Ramos (cell line): ENCODE measurements at regions not wholly inside any gene's neighbourhood (a gene's known extent, or its start where the extent isn't known, plus 50 kb on each side); places are given as distances from the start of the nearest gene placed in this dataset.
"Not testable (repeated sequence)": the region's sequence is repeated elsewhere in the genome, so short reads cannot be mapped to it uniquely, and the experiment has no call there.

Experiments used
- in situ Hi-C: fragments of 300-500 bp; cut with MboI; formaldehyde crosslinking; loops from one replicate; pipeline ENCODE4 v1.14.3; 2022; ENCODE audit warnings: low sequenced_read_pairs; ENCODE audit not compliant: unreplicated experiment

GRCh38 chr1:224841803-224842202 is 87.7 kb upstream of the DNAH14 start:
- in situ Hi-C loops: not testable (repeated sequence)

- in situ Hi-C loops: no loop called here
These were observed 83.2 kb upstream of the DNAH14 start for GRCh38 chr1:224846119-224846907.

- in situ Hi-C loops: loop anchor here (10.0 kb wide), 1 partner anchor 336 kb away; no protein-coding TSS in a partner anchor
These were observed 79.0 kb upstream of the DNAH14 start for GRCh38 chr1:224850446-224850845.

GRCh38 chr1:224851210-224851847 is 78.1 kb upstream of the DNAH14 start:
- in situ Hi-C loops: loop anchor here (10.0 kb wide), 1 partner anchor 337 kb away; no protein-coding TSS in a partner anchor

- in situ Hi-C loops: loop anchor here (10.0 kb wide), 1 partner anchor 337 kb away; no protein-coding TSS in a partner anchor
These were observed 77.6 kb upstream of the DNAH14 start for GRCh38 chr1:224851848-224852261.

GRCh38 chr1:224852901-224853568 is 76.4 kb upstream of the DNAH14 start:
- in situ Hi-C loops: loop anchor here (10.0 kb wide), 1 partner anchor 338 kb away; no protein-coding TSS in a partner anchor

- in situ Hi-C loops: loop anchor here (10.0 kb wide), 1 partner anchor 342 kb away; no protein-coding TSS in a partner anchor
These were observed 72.5 kb upstream of the DNAH14 start for GRCh38 chr1:224856973-224857372.

GRCh38 chr1:224859651-224860050 is 69.8 kb upstream of the DNAH14 start:
- in situ Hi-C loops: loop anchor here (10.0 kb wide), 1 partner anchor 345 kb away; no protein-coding TSS in a partner anchor

GRCh38 chr1:224860488-224861338 is 68.8 kb upstream of the DNAH14 start:
- in situ Hi-C loops: no loop called here

- in situ Hi-C loops: no loop called here
These were observed 68.1 kb upstream of the DNAH14 start for GRCh38 chr1:224861339-224861716.

- in situ Hi-C loops: no loop called here
These were observed 66.0 kb upstream of the DNAH14 start for GRCh38 chr1:224863486-224863885.

GRCh38 chr1:224864006-224864405 is 65.5 kb upstream of the DNAH14 start:
- in situ Hi-C loops: no loop called here

GRCh38 chr1:224865510-224865909 is 64.0 kb upstream of the DNAH14 start:
- in situ Hi-C loops: no loop called here

GRCh38 chr1:224866940-224867339 is 62.5 kb upstream of the DNAH14 start:
- in situ Hi-C loops: no loop called here

GRCh38 chr1:224867715-224868114 is 61.8 kb upstream of the DNAH14 start:
- in situ Hi-C loops: no loop called here

GRCh38 chr1:224872832-224873433 is 56.5 kb upstream of the DNAH14 start:
- in situ Hi-C loops: no loop called here

- in situ Hi-C loops: no loop called here
These were observed 55.8 kb upstream of the DNAH14 start for GRCh38 chr1:224873434-224874369.

GRCh38 chr1:224874775-224875174 is 54.7 kb upstream of the DNAH14 start:
- in situ Hi-C loops: no loop called here
